Mesenchymal stem cell (in vitro differentiated cells and primary cell): ENCODE measurements at regions not wholly inside any gene's neighbourhood (a gene's known extent, or its start where the extent isn't known, plus 50 kb on each side); places are given as distances from the start of the nearest gene placed in this dataset.

Experiments
- DNase-seq: peaks from one replicate; pipeline ENCODE4 v3.0.0-alpha.2; 2013
- H2AFZ ChIP-seq: one replicate; pipeline ENCODE4 v1.6.1; 2013; ENCODE audit warnings: low read depth, mild to moderate bottlenecking, control low read depth, inconsistent platforms, low read length, moderate library complexity
- H2AK5ac ChIP-seq: 2 replicates; pipeline ENCODE4 v1.6.1; 2013; ENCODE audit warnings: low read length, moderate library complexity, mild to moderate bottlenecking, inconsistent platforms; ENCODE audit not compliant: severe bottlenecking
- H2BK120ac ChIP-seq: one replicate; pipeline ENCODE4 v1.6.1; 2013; ENCODE audit warnings: low read depth, mild to moderate bottlenecking, inconsistent platforms, low read length, moderate library complexity
- H2BK12ac ChIP-seq, 2 experiments: one replicate each; pipeline ENCODE4 v1.6.1; 2013; ENCODE audit warnings: inconsistent platforms in 2 of 2, low read length in 2 of 2, mild to moderate bottlenecking in 2 of 2, moderate library complexity in 2 of 2, control low read depth in 1 of 2
- H2BK15ac ChIP-seq: one replicate; pipeline ENCODE4 v1.6.1; 2013; ENCODE audit warnings: mild to moderate bottlenecking, low read depth, inconsistent platforms; ENCODE audit not compliant: poor library complexity, severe bottlenecking
- H2BK5ac ChIP-seq: 2 replicates; pipeline ENCODE4 v1.6.1; 2013; ENCODE audit warnings: low read depth, mild to moderate bottlenecking, low read length, control low read depth, inconsistent platforms; ENCODE audit not compliant: poor library complexity, severe bottlenecking
- H3K14ac ChIP-seq, 2 experiments: one replicate each; pipeline ENCODE4 v1.6.1; 2013; ENCODE audit warnings: inconsistent platforms in 2 of 2, low read length in 2 of 2, control low read depth in 1 of 2, mild to moderate bottlenecking in 1 of 2, moderate library complexity in 1 of 2
- H3K18ac ChIP-seq, 2 experiments: one replicate each; pipeline ENCODE4 v1.6.1; 2013; ENCODE audit warnings: inconsistent platforms in 2 of 2, low read length in 2 of 2, control low read depth in 1 of 2, low read depth in 1 of 2, mild to moderate bottlenecking in 1 of 2
- H3K23ac ChIP-seq, 2 experiments: one replicate each; pipeline ENCODE4 v1.6.1; 2013; ENCODE audit warnings: inconsistent platforms in 2 of 2, low read length in 2 of 2, mild to moderate bottlenecking in 2 of 2, moderate library complexity in 2 of 2, control low read depth in 1 of 2
- H3K27ac ChIP-seq: 2 replicates; pipeline ENCODE4 v1.5.1; 2013; ENCODE audit warnings: mild to moderate bottlenecking, moderate library complexity, low read length, control low read depth, inconsistent platforms; ENCODE audit not compliant: poor library complexity, severe bottlenecking
- H3K27me3 ChIP-seq, 2 experiments: 2 replicates each; pipeline versions ENCODE4 v1.6.1 to v1.7.0; 2013; ENCODE audit warnings: low read length in 2 of 2, mild to moderate bottlenecking in 2 of 2, moderate library complexity in 2 of 2, control low read depth in 1 of 2, inconsistent platforms in 1 of 2; ENCODE audit not compliant: control insufficient read depth in 1 of 2, insufficient read depth in 1 of 2
- H3K36me3 ChIP-seq, 2 experiments: 2 replicates each; pipeline versions ENCODE4 v1.6.1 to v1.7.0; 2013; ENCODE audit warnings: low read length in 2 of 2, control low read depth in 1 of 2, inconsistent platforms in 1 of 2, low read depth in 1 of 2, mild to moderate bottlenecking in 1 of 2; ENCODE audit not compliant: insufficient read depth in 2 of 2, control insufficient read depth in 1 of 2
- H3K4ac ChIP-seq, 2 experiments: one replicate each; pipeline ENCODE4 v1.6.1; 2013; ENCODE audit warnings: inconsistent platforms in 2 of 2, low read length in 2 of 2, mild to moderate bottlenecking in 2 of 2, moderate library complexity in 2 of 2, control low read depth in 1 of 2, low read depth in 1 of 2
- H3K4me1 ChIP-seq: 2 replicates; pipeline ENCODE4 v1.6.1; 2013; ENCODE audit warnings: low read depth, low read length, control low read depth; ENCODE audit not compliant: control insufficient read depth, insufficient read depth
- H3K4me2 ChIP-seq: 2 replicates; pipeline ENCODE4 v1.6.1; 2013; ENCODE audit warnings: low read length, mild to moderate bottlenecking, inconsistent platforms; ENCODE audit not compliant: poor library complexity, severe bottlenecking
- H3K4me3 ChIP-seq, 2 experiments: 2 replicates each; pipeline versions ENCODE4 v1.5.1 to v1.7.0; 2013; ENCODE audit warnings: low read length in 2 of 2, mild to moderate bottlenecking in 2 of 2, control low read depth in 1 of 2, low read depth in 1 of 2; ENCODE audit not compliant: insufficient read depth in 1 of 2
- H3K79me1 ChIP-seq: replicated peaks from 2 replicates; pipeline ENCODE4 v1.6.1; 2013; ENCODE audit warnings: mild to moderate bottlenecking, control low read depth, low read length, inconsistent platforms; ENCODE audit not compliant: poor library complexity, severe bottlenecking
- H3K9ac ChIP-seq: 2 replicates; pipeline ENCODE4 v1.7.0; 2013; ENCODE audit warnings: mild to moderate bottlenecking, low read length, moderate library complexity
- H3K9me3 ChIP-seq: 2 replicates; pipeline ENCODE4 v1.7.0; 2013; ENCODE audit warnings: mild to moderate bottlenecking, low read length; ENCODE audit not compliant: control insufficient read depth
- H4K8ac ChIP-seq: one replicate; pipeline ENCODE4 v1.6.1; 2013; ENCODE audit warnings: inconsistent platforms, mild to moderate bottlenecking, low read length, moderate library complexity
- H4K91ac ChIP-seq: one replicate; pipeline ENCODE4 v1.6.1; 2013; ENCODE audit warnings: mild to moderate bottlenecking, low read length, inconsistent platforms
- WGBS: methylation state at CpG from one replicate; pipeline ENCODE4 v1.1.7; 2013; ENCODE audit warnings: mixed read lengths; 5-methylcytosine and 5-hydroxymethylcytosine counted together

DNA sequence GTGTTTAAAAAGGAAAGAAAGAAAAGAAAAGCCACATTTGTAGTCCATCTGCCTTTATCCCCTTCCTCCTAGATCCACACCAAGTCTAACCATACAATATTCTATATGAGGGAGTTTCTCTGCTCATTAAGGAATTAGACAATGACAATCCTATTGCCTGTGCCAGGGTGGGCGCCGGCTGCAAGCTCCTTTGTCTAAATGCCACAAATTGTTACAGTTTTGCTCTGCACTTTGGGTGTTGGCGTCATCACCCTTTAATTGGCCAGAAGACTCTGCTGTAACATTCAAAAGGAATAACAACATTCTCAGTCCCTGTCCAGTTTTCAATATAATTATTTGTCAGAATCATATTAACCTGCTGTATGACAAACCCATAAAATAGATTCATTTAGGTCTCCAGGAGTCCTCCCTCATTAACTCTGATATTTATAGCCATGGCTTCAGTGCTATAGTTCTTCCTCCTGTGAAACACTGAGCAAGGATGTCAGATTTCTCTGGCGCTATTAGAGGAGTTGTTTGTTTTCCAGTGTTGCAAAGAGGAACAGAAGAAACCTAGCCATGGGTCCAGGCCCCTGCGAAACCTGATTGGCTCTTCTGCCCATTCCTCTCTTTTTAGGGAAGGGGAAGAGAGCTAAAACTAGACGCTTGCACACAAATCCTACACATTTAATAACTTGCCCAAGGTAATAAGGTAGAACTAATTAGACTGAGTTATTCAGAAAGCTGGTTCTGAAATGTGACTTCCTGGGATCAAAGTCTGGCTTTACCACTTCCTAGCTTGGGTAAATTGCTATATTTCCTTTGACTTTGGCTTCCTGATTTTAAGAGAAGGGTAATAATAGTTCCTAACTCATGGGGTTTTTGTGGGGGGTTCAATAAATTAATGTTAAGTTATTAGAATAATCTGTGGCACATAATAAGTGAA is 112.4 kb downstream of the CD47 start:
- WGBS: 88% methylated on average over 5 of the region's 6 CpGs
- Histone ChIP-seq H2BK120ac (no peak overlapping the region), H3K4ac (no peak overlapping the region), H3K4me2 (no peak overlapping the region), H3K18ac (no peak overlapping the region), H3K14ac (no peak overlapping the region), H3K27ac (no peak overlapping the region), H3K9me3 (no peaks in the 10 kb centered on the region), H2BK12ac (no peak overlapping the region), H2BK15ac (no peak overlapping the region), H2AK5ac (no peak overlapping the region), H3K27me3 (no peaks in the 10 kb centered on the region), H4K8ac (no peak overlapping the region), H3K23ac (no peak overlapping the region), H3K4me3 (no peak overlapping the region), H2AFZ (no peak overlapping the region), H3K36me3 (no peaks in the 10 kb centered on the region), H4K91ac (no peak overlapping the region), H3K9ac (no peak overlapping the region), H2BK5ac (no peak overlapping the region), H3K79me1 (no peaks in the 10 kb centered on the region), H3K4me1 (peaks cover 4% of the 10 kb centered on the region)
- no peak for DNase-seq

GRCh38 chr3:107977221-107978130 is 113.4 kb downstream of the CD47 start:
- no peaks in the 10 kb centered on the region for H3K36me3 ChIP-seq
- peaks cover 4% of the 10 kb centered on the region for H3K4me1 ChIP-seq
- H3K23ac ChIP-seq: no peak overlapping the region
- H3K27me3 ChIP-seq: no peaks in the 10 kb centered on the region
- H3K4me2 ChIP-seq: no peak overlapping the region
- no peak overlapping the region for H3K4ac ChIP-seq
- no peak overlapping the region for H3K4me3 ChIP-seq
- no peak overlapping the region for H2AK5ac ChIP-seq
- no peak overlapping the region for H2BK120ac ChIP-seq
- H4K91ac ChIP-seq: no peak overlapping the region
- no peak overlapping the region for H2BK12ac ChIP-seq
- WGBS: 82% methylated on average over 7 of the region's 9 CpGs
- H3K18ac ChIP-seq: no peak overlapping the region
- H3K9me3 ChIP-seq: no peaks in the 10 kb centered on the region
- H3K9ac ChIP-seq: no peak overlapping the region
- no peak overlapping the region for H3K27ac ChIP-seq
- H4K8ac ChIP-seq: no peak overlapping the region
- no peak overlapping the region for H2AFZ ChIP-seq
- H2BK5ac ChIP-seq: no peak overlapping the region
- H3K14ac ChIP-seq: no peak overlapping the region
- H3K79me1 ChIP-seq: no peaks in the 10 kb centered on the region
- no peak for DNase-seq
- H2BK15ac ChIP-seq: no peak overlapping the region

GRCh38 chr3:107976202-107976800 is 114.5 kb downstream of the CD47 start:
- H2AFZ ChIP-seq: no peak overlapping the region
- no peak overlapping the region for H2AK5ac ChIP-seq
- H4K8ac ChIP-seq: no peak overlapping the region
- 89% methylated on average over 5 of the region's 5 CpGs for WGBS
- H2BK5ac ChIP-seq: no peak overlapping the region
- no peak overlapping the region for H3K14ac ChIP-seq
- H3K27me3 ChIP-seq: no peaks in the 10 kb centered on the region
- no peak overlapping the region for H3K27ac ChIP-seq
- no peak for DNase-seq
- no peak overlapping the region for H2BK12ac ChIP-seq
- no peak overlapping the region for H3K4ac ChIP-seq
- H3K79me1 ChIP-seq: no peaks in the 10 kb centered on the region
- H3K9ac ChIP-seq: no peak overlapping the region
- H3K4me3 ChIP-seq: no peak overlapping the region
- no peak overlapping the region for H3K18ac ChIP-seq
- no peak overlapping the region for H4K91ac ChIP-seq
- H3K36me3 ChIP-seq: no peaks in the 10 kb centered on the region
- peaks cover 3% of the 10 kb centered on the region for H3K4me1 ChIP-seq
- H2BK120ac ChIP-seq: no peak overlapping the region
- H3K4me2 ChIP-seq: no peak overlapping the region
- H3K23ac ChIP-seq: no peak overlapping the region
- H3K9me3 ChIP-seq: no peaks in the 10 kb centered on the region
- H2BK15ac ChIP-seq: no peak overlapping the region
